Neural cell (in vitro differentiated cells): ENCODE measurements at regions not wholly inside any gene's neighbourhood (a gene's known extent, or its start where the extent isn't known, plus 50 kb on each side); places are given as distances from the start of the nearest gene placed in this dataset.

Source experiments
- H2AFZ ChIP-seq: fragments of 200-600, 300-800 bp; sonication (generic), shearing (Covaris generic); 2 replicates; pipeline ENCODE4 v1.6.0; 2014; ENCODE audit warnings: low read depth, mild to moderate bottlenecking, antibody characterized with exemption, low read length, moderate library complexity
- H3F3A ChIP-seq: fragments of 200-600 bp; shearing (Covaris generic); 2 replicates; pipeline ENCODE4 v1.6.1; 2016; ENCODE audit warnings: mild to moderate bottlenecking, moderate library complexity, mixed read lengths, antibody characterized with exemption, low read length; ENCODE audit not compliant: insufficient read depth, poor library complexity, severe bottlenecking
- H3K27ac ChIP-seq: fragments of 200-600, 300-800 bp; sonication (generic), shearing (Covaris generic); 2 replicates; pipeline ENCODE4 v1.5.1; 2014; ENCODE audit warnings: mild to moderate bottlenecking, low read length, moderate library complexity
- H3K27me3 ChIP-seq: fragments of 300-800, 200-600 bp; sonication (generic), shearing (Covaris generic); 2 replicates; pipeline ENCODE4 v1.6.0; 2014; ENCODE audit warnings: mild to moderate bottlenecking, low read depth, low read length, moderate library complexity; ENCODE audit not compliant: insufficient read depth
- H3K36me3 ChIP-seq: fragments of 300-800, 200-600 bp; sonication (generic), shearing (Covaris generic); 2 replicates; pipeline ENCODE4 v1.5.1; 2014; ENCODE audit warnings: mild to moderate bottlenecking, antibody characterized with exemption, low read length, moderate library complexity; ENCODE audit not compliant: insufficient read depth
- H3K4me2 ChIP-seq: fragments of 300-800, 200-600 bp; sonication (generic), shearing (Covaris generic); 2 replicates; pipeline ENCODE4 v1.6.0; 2014; ENCODE audit warnings: mild to moderate bottlenecking, low read length
- H3K4me3 ChIP-seq: fragments of 300-800, 200-600 bp; sonication (generic), shearing (Covaris generic); 2 replicates; pipeline ENCODE4 v1.5.1; 2014; ENCODE audit warnings: mild to moderate bottlenecking, low read length, moderate library complexity
- H3K79me2 ChIP-seq: fragments of 200-600 bp; shearing (Covaris generic); replicated peaks from 2 replicates; pipeline ENCODE4 v1.6.0; 2014; ENCODE audit warnings: mild to moderate bottlenecking, low read length, moderate library complexity; ENCODE audit not compliant: insufficient read depth
- H3K9ac ChIP-seq: fragments of 300-800, 200-600 bp; sonication (generic), shearing (Covaris generic); 2 replicates; pipeline ENCODE4 v1.6.1; 2016; ENCODE audit warnings: mild to moderate bottlenecking, low read length, mixed read lengths
- H3K9me2 ChIP-seq: fragments of 200-600 bp; shearing (Covaris generic); 2 replicates; pipeline ENCODE4 v1.6.1; 2016; ENCODE audit warnings: mild to moderate bottlenecking, low read length, mixed read lengths; ENCODE audit not compliant: insufficient read depth
- H3K9me3 ChIP-seq: fragments of 200-600, 300-800 bp; sonication (generic), shearing (Covaris generic); 2 replicates; pipeline ENCODE4 v1.6.1; 2016; ENCODE audit warnings: mild to moderate bottlenecking, mixed run types, low read length, moderate library complexity, mixed read lengths
- H4K20me1 ChIP-seq: fragments of 200-600 bp; shearing (Covaris generic); 2 replicates; pipeline ENCODE4 v1.6.1; 2016; ENCODE audit warnings: mild to moderate bottlenecking, mixed run types; ENCODE audit not compliant: insufficient read depth
- EP300 ChIP-seq: fragments of 450-650 bp; conservative IDR thresholded peaks from 2 replicates; pipeline ENCODE4 v1.6.1; 2014; ENCODE audit warnings: antibody characterized with exemption, mild to moderate bottlenecking, moderate library complexity; ENCODE audit not compliant: poor library complexity, severe bottlenecking
- EZH2 ChIP-seq: fragments of 200-600, 300-800 bp; shearing (Covaris generic), sonication (generic); IDR thresholded peaks from 2 replicates; pipeline ENCODE4 v1.6.1; 2014; ENCODE audit warnings: antibody characterized with exemption, low read length, borderline replicate concordance, mild to moderate bottlenecking; ENCODE audit not compliant: insufficient read depth, poor library complexity, severe bottlenecking
- MXI1 ChIP-seq: fragments of 450-650 bp; conservative IDR thresholded peaks from 2 replicates; pipeline ENCODE4 v1.6.1; 2014; ENCODE audit warnings: antibody characterized with exemption, mild to moderate bottlenecking; ENCODE audit not compliant: poor library complexity, severe bottlenecking
- POLR2AphosphoS5 ChIP-seq: IDR thresholded peaks from 2 replicates; pipeline ENCODE4 v1.6.1; 2012
- RAD21 ChIP-seq: fragments of 450-650 bp; conservative IDR thresholded peaks from 2 replicates; pipeline ENCODE4 v1.6.1; 2014; ENCODE audit warnings: antibody characterized with exemption, mild to moderate bottlenecking, moderate library complexity
- SMC3 ChIP-seq: fragments of 450-650 bp; conservative IDR thresholded peaks from 2 replicates; pipeline ENCODE4 v1.6.1; 2014; ENCODE audit warnings: antibody characterized with exemption, mild to moderate bottlenecking, moderate library complexity; ENCODE audit not compliant: poor library complexity
- TAF1 ChIP-seq: IDR thresholded peaks from 2 replicates; pipeline ENCODE4 v1.6.1; 2012; ENCODE audit warnings: low read depth
- TF ChIP-seq, protein P1 (sequence below): fragments of 450-650 bp; IDR thresholded peaks from 2 replicates; pipeline ENCODE4 v1.5.1; 2014; ENCODE audit warnings: antibody characterized with exemption, mild to moderate bottlenecking, moderate library complexity; ENCODE audit not compliant: poor library complexity, severe bottlenecking
- TF ChIP-seq, protein P2 (sequence below): IDR thresholded peaks from 2 replicates; pipeline ENCODE4 v1.6.1; 2012; ENCODE audit warnings: borderline replicate concordance

- Histone ChIP-seq H4K20me1 (no peaks in the 10 kb centered on the region), H3K36me3 (no peaks in the 10 kb centered on the region), H3K4me2 (no peak overlapping the region), H3K9me3 (no peaks in the 10 kb centered on the region), H3K4me3 (no peak overlapping the region), H3K27ac (no peak overlapping the region), H3K9ac (no peak overlapping the region), H2AFZ (no peak overlapping the region), H3K79me2 (no peaks in the 10 kb centered on the region), H3K27me3 (no peaks in the 10 kb centered on the region), H3K9me2 (no peaks in the 10 kb centered on the region), H3F3A (no peaks in the 10 kb centered on the region)
- TF ChIP-seq MXI1 (no peak), POLR2AphosphoS5 (no peak), EZH2 (no peak), SMC3 (no peak), TAF1 (no peak), RAD21 (no peak), EP300 (no peak)
- TF ChIP-seq, protein P1, sequence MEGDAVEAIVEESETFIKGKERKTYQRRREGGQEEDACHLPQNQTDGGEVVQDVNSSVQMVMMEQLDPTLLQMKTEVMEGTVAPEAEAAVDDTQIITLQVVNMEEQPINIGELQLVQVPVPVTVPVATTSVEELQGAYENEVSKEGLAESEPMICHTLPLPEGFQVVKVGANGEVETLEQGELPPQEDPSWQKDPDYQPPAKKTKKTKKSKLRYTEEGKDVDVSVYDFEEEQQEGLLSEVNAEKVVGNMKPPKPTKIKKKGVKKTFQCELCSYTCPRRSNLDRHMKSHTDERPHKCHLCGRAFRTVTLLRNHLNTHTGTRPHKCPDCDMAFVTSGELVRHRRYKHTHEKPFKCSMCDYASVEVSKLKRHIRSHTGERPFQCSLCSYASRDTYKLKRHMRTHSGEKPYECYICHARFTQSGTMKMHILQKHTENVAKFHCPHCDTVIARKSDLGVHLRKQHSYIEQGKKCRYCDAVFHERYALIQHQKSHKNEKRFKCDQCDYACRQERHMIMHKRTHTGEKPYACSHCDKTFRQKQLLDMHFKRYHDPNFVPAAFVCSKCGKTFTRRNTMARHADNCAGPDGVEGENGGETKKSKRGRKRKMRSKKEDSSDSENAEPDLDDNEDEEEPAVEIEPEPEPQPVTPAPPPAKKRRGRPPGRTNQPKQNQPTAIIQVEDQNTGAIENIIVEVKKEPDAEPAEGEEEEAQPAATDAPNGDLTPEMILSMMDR: no peak
- TF ChIP-seq, protein P2, sequence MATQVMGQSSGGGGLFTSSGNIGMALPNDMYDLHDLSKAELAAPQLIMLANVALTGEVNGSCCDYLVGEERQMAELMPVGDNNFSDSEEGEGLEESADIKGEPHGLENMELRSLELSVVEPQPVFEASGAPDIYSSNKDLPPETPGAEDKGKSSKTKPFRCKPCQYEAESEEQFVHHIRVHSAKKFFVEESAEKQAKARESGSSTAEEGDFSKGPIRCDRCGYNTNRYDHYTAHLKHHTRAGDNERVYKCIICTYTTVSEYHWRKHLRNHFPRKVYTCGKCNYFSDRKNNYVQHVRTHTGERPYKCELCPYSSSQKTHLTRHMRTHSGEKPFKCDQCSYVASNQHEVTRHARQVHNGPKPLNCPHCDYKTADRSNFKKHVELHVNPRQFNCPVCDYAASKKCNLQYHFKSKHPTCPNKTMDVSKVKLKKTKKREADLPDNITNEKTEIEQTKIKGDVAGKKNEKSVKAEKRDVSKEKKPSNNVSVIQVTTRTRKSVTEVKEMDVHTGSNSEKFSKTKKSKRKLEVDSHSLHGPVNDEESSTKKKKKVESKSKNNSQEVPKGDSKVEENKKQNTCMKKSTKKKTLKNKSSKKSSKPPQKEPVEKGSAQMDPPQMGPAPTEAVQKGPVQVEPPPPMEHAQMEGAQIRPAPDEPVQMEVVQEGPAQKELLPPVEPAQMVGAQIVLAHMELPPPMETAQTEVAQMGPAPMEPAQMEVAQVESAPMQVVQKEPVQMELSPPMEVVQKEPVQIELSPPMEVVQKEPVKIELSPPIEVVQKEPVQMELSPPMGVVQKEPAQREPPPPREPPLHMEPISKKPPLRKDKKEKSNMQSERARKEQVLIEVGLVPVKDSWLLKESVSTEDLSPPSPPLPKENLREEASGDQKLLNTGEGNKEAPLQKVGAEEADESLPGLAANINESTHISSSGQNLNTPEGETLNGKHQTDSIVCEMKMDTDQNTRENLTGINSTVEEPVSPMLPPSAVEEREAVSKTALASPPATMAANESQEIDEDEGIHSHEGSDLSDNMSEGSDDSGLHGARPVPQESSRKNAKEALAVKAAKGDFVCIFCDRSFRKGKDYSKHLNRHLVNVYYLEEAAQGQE: no peak
Measured at GRCh38 chr11:32162906-32163305, 72.0 kb downstream of the RCN1 start.

- Histone ChIP-seq H3K4me3 (no peak overlapping the region), H3K27me3 (no peaks in the 10 kb centered on the region), H3K4me2 (no peak overlapping the region), H3K79me2 (no peaks in the 10 kb centered on the region), H3K36me3 (no peaks in the 10 kb centered on the region), H2AFZ (no peak overlapping the region), H3K9me2 (no peaks in the 10 kb centered on the region), H3K27ac (no peak overlapping the region), H4K20me1 (no peaks in the 10 kb centered on the region), H3K9me3 (no peaks in the 10 kb centered on the region), H3F3A (no peaks in the 10 kb centered on the region), H3K9ac (no peak overlapping the region)
- TF ChIP-seq, protein P1: no peak
- TF ChIP-seq EZH2 (no peak), SMC3 (no peak), EP300 (no peak), POLR2AphosphoS5 (no peak), TAF1 (no peak), RAD21 (no peak), MXI1 (no peak)
- TF ChIP-seq, protein P2: no peak
Measured at GRCh38 chr11:32163557-32163956, 72.7 kb downstream of the RCN1 start.
